ENCODE measurements at regions not wholly inside any gene's neighbourhood (a gene's known extent, or its start where the extent isn't known, plus 50 kb on each side); places are given as distances from the start of the nearest gene placed in this dataset.

DNA sequence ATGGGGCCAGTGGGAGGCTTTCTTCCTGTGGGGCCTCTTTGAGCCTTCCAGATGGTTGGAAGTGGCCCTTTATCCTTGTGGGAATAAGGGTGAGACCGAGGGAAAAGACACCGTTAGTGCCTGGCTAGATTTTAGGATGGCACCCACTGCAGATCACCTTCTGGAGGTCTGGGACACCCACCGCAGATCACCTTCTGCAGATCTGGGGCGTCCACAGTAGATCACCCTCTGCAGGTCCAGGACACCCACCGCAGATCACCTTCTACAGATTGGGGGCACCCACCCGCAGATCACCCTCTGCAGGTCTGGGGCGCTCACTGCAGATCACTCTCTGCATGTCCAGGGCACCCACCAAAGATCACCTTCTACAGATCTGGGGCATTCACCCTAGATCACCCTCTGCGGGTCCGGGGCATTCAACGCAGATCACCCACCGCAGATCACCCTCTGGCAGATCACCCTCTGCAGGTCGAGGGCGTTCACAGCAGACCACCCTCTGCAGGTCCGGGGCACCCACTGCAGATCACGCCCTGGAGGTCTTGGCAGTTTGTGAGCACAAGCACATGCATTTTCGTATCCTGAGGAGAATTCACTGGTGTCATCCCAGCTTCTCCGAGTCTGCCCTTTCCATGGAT, 153.4 kb upstream of the TSHZ3 start:
- DNase-seq: no peak

DNA sequence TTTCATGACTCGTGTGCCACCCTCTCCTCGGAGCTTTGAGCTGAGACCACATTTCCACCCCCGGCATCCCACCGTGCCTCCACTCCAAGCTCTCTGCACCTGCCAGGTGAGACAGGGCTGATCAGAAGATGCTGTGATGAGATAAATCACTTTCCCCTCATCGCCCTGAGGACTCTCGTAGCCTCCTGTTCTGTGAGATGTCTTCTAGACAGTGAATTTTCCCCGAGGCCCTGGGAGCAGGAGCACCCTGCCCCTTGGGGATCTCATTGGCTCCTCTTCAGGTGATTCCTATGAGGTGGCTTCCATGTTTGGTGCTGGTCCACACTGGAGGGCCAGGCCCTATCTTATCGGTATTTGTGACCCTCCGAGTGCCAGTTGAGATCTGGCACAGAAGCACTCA, 154.0 kb upstream of the TSHZ3 start:
- DNase-seq: no peak

DNA sequence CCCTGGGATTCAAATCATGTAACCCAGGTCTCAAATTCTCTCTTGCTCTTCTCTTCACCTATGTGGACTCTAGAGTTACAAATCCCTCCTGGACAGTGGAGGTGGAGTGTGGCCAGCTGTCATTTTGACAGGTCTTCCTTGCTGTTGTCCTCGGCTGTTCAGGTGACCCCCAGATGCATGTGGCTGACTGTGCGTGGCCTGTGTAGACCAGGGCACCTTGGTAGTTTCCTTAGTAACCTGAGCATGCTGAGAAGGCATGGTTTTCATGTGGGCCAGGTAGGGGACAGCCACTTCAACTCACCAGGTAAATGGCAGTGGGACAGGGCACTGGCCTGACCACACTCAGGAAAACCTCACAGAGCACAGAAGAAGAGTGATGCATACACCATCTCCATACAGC, 155.0 kb upstream of the TSHZ3 start:
- no peak for DNase-seq

DNA sequence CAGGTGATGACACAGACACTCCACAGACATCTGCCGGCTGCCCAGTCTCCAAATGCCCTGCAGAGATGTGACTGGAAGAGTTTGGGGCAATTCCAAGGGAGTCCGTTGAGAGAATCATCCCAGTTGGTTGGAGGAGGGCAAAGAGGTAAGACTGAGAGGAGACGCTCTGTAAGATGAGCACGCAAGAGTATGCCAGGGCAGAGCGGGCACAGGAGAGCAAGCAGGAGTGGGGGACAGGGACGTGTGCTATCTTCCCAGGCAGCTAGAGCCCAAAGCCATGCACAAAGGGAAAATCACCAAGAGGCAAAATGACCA, 156.3 kb upstream of the TSHZ3 start:
- no peak for DNase-seq

DNA sequence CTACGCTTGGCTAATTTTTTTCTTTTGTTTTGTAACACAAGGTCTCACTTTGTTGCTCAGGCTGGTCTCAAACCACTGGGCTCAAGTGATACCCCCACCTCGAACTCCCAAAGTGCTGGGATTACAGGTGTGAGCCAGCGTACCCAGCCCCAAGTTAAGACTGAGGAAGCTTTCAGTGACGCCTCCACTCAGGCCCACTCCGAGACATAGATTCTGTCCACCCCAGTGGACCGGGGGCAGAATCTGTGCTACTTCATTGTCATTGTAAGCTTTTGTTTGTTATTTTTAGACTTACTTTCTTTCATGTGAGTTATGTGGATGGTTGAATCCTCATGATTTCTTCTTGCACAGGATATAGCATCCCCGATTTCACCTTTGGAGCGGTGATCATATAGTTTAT, 156.9 kb upstream of the TSHZ3 start:
- DNase-seq: no peak

DNA sequence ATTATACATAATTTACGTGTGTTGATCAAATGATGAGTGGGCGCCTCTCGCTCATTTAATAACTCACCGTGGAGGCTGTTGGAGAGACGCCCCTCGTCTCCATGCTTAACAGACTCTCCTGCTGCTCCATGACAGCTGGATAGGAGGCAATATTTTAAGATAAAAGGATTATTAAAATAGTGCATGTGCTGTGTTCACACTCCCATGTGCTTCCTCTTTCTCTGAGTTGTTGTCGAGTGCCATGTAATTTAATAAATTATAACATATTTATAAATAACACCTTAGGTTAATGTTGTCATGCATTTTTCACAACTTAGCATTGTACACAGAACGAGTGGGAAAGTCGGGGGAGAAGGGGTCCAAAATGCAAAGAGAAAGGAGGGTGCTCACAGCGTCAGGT, 161.4 kb upstream of the TSHZ3 start:
- no peak for DNase-seq

DNA sequence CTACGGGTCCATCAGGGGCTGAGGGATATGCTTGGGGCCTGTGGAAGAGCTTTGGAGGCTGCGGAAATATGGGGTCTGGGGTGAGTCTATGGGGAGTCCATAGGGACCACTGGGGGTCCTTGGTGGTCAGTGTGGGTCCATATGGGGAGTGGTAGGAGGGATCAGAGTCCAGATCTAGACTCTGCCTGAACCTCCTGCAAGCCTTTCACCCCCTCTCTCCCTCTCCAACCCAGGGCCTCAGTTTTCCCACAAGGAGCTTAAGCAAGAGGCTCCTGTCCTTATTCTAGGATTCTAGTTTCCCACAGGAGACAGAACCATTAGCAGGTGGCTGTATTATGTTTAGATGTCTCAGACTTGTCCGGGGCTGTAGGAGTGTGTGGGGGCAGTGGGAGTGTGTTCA, 161.9 kb upstream of the TSHZ3 start:
- no peak for DNase-seq

DNA sequence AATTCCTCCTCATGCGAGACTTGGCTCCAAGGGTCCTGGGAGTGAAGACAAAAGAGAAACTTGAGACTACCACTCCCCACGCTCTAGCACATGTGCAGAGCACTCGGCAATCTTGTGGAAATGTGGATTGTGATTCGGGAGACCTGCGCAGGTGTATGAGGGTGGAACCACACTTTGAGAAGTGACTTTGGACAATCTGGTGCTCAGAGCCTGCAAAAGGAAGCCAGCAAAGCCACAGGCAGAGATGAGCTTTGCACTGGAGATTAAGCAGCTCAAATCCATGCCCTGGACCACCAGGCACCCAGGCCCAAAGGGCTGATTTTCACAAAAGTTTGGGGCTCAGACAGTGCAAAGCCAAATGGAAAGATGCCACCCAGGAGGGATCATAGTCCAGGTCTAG, 162.5 kb upstream of the TSHZ3 start:
- no peak for DNase-seq

DNA sequence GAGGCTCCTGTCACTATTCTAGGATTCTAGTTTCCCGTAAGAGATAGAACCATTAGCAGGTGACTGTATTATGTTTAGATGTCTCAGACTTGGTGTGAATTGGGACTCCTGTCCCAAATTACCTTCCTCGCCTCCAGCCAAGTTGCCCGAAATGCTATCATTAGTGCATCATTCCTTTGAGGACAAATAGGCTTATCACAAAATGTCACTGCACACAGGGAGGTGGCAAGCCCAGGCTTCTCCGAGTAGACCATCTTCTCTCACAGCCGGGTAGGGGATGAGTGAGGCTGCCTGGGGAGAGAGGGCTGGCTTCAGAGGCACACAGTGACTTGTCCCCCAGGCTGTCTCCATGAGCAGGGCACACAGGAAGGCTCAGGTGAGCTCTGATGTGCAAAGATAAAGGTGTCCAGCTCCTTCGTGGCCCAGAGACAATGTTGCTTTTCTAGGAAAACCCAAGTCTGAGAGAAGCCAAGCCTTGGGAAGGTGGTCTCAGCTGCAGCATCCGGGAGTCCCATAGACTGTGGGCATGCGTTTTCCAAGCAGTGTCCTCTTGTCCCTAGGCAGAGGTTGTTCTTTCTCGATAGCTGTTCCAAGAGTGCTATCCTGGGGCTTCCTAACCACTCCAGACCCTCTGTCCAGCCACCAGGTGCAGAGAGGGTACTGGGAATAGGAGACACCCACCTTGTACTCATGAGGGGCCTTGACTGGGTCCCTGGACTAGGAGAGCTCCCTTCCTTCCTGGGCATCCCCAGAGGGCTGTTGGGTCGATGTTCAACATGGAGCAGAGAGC, 163.1 kb upstream of the TSHZ3 start:
- DNase-seq: no peak

DNA sequence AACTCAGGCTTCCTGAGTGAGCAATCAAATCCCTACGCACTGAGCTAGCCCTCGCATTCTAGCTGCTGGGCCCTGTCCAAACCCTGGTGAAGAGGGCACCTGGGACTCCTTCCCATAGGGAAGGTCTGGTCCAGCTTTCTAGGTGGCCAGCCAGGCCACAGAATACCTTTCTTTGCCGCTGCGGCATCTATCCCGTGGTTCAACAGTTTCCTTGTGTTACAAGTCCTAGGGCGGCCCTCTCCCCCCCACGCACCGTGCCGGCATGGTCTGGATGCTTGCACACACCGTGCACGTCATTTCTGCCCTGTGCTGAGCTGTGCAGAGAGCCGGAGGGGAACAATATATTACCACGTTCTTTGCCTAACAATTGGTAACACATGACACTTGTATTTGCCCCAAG, 164.6 kb upstream of the TSHZ3 start:
- no peak for DNase-seq

DNA sequence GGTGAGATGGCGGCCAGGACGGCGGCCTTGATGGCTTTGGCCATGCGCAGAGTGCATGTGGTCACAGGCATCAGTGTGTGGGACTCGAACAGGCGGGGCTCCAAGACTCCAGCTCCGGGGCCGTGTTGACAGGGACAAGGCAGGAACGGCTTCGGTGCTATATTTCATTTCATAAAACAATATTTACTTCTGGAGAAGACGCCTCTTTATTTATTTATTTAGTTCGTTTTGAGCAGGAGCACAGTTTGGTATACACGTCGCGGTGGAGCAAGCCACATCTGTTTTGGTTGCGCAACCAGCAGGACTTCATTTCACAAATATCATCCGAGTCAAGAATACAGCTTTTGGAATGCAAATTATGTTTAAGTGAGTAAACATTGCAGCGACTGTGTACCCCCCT, 166.7 kb upstream of the TSHZ3 start:
- no peak for DNase-seq

DNA sequence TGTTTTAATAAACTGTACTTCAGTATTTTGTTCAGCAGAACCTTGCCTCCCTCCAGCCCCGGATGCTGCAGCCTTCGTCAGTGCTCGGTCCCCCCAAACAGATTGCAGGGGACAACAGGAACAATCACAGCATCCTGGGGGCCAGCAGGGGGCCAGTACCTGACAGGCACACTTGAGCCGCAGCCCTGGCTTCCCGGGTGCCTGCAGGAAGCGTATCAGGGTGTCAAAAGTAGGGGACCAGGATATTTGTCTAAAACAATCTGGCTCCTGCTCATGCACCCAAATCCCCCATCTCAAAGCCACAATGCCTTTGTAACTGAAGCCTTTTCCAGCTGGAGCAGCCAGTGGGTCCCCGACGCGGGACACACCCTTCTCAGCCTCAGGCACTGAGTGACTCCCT, 167.5 kb upstream of the TSHZ3 start:
- no peak for DNase-seq

DNA sequence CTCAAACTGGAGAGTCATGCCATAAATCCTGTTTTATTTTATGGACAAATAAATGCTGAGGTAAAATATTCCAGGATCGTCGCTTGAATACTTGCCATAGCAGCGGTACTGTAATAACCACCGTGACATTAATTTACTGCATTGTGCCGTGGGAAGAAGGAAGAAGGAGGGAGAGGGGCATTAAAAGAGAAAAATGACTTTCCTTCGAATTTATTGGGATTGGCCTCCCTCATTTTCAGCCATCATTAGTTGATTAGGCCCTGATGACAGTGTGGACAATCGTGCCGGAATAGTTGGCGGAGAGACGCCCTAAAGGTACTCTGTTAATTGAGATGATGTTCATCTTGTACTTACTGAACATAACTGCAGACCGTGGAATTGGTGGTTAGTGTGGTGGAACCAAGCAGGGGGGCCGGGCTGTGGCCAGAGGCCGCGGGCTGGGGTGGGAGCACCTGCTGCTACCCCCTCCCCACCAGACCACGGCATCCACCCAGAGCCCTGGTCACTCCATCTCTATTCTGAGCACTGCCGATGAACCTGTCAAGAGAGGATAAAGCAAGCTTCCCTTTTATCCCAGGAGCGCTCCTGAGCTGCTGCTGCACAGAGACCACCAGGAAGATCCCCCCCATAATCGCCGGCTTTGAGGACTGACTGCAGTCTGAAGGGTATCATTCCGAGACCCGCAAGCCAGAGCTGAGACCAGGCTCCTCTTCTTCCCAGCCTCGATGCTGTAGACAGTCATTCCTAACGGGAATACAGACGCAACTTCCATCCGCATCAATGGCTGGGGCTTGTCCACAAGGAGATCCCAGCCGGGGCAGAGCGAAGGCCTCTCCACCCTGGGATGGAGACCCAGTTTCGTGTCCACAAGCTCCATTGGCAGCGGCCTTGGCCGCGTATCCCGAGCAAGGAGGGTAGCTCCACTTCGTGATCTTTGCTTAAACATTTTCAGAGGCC, 168.3 kb upstream of the TSHZ3 start:
- no peak for DNase-seq

DNA sequence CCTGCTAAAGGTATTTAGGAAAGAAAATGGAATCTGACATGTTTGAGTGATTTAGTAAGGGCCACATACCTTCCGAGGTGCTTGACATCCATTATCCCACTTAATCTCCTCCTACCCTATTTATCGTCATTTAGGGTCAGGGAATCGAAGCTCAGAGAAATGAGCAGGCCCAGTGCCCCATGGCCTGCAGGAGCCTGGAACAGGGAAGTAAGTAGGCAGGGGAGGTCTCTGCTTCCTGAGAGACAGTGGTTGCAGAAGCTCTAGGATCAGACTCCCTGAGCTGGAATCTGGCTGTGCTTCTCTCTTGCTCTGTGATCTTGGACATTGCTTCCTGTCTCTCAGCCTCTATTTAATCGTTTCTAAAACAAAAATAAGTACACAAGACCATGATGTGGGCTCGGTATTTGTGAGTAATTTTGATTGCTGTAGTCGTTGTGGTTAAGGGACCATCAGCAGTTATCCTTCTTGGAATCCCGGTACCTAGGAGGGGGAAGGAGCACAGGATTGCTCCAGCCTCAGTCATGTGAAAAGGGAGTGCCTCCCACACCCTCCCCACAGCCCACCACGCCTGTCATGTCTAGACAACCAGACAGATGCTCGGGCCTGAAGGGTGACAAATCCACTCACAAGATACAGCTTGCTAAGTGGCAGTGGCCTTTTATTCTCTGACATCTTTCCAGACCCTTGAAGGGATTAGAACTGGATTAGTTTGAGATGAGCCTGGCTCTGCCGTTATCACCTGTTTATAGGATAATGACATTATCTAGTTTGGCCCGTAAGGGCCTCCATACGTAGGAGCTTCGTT, 169.2 kb upstream of the TSHZ3 start:
- no peak for DNase-seq

DNA sequence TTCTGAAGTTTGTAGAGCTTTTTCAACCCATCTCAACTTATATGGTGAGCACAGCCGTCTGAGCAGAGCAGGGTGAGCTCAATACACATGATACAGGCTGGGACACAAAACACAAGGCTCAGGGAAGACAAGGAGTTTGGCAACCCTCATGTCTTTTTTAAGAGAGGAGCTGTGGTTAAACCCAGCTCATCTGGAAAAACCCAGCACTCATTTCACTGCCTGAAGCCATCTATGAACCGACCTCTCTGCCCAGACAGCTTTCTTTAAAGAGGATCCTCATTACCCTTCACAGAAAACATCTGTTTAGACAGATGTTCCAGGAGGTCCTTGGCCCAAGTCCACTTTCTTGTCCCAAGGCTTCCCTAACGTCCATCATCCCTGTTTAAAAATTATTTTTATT, 170.0 kb upstream of the TSHZ3 start:
- DNase-seq: no peak

DNA sequence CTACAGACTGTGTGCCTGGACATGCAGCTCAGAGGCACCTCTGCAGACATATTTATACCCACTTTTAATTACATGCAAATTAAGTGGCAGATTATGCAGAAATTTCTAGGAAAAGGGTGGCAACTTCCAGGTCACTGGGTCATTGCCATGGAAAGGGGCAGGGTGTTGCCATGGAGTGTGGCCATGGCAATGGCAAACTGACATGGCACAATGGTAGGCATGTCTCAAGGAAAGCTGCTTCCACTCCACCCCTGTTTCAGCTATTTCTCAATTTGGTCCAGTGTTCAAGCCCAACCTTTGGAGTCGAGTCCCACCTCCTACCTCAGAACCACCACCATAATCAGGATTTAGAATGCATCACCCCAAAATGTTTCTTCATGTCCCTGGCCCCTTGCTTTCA, 170.7 kb upstream of the TSHZ3 start:
- no peak for DNase-seq

DNA sequence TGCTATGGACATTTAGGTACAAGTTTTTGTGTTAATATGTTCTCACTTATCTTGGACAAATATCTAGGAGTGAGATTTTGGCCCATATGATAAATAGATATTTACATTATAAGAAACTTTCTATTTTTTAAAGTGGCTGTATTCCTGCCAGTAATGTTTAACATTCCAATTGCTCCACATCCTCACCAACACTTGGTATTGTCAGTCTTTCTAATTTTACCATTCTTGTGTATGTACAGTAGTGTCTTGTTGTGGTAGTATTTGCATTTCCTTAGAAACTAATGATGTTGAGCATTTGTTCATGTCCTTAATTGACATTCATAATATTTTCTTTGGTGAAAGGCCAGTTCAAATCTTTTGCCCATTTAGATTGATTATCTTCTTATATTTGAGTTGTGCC, 171.4 kb upstream of the TSHZ3 start:
- no peak for DNase-seq

DNA sequence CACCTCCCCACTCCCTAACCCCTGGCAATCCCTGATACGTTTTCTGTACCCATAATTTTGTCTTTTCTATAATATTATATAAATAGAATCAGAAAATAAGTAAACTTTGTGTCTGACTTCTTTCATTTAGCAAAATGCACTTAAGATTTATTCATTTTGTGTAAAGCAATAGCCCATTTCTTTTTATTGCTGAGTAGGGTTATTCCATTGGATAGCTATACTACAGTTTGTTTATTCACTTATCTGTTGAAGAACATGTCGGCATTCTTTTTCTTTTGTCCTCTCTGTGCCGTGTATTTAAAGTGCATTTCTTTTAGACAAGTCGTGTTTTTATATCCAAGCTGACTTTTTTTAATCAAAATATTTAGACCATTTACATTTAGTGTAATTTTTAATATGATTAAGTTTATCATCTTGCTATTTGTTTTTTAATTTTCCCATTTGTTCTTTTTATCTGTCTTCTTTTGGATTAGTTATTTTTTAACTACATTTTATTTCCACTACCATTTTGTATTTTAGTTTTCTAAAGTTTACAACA, 176.4 kb upstream of the TSHZ3 start:
- DNase-seq: no peak

DNA sequence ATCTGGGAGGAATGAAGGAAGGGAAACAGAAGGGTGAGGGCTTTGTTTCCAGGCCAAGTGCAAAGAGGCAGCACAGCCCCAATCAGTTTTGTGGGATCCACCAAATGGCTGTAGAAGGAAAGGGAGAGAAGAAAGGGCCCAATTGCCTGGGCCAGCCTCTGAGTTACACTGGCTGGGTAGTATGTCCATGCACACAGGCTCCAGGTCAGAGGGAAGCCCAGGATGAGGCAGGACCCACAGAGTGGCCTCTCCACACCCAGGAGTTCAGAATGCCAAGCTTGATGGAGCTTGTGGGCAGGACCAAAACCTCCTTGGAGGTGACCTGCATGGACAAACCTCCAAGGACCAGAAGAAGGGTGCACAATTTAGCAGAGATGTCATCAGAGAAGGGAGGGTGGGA, 178.2 kb upstream of the TSHZ3 start:
- no peak for DNase-seq

DNA sequence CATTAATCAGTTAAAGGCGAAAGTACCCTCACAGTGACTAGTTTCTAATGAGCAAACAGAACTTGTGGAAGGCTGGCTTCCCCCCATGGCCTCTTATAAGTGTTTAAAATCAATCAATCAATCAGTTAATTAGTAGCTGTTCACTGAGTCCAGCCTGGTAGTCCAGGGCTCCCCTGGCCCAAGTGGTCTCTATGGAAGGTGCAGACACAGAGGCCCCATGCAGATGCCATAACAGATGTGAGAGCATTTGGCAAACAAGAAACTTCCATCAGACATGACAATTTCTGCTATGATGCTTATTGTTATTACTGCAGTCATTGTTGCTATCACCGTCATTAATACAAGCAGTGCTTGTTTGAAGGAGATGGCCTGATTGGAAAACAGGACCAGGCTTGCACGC, 179.0 kb upstream of the TSHZ3 start:
- no peak for DNase-seq

DNA sequence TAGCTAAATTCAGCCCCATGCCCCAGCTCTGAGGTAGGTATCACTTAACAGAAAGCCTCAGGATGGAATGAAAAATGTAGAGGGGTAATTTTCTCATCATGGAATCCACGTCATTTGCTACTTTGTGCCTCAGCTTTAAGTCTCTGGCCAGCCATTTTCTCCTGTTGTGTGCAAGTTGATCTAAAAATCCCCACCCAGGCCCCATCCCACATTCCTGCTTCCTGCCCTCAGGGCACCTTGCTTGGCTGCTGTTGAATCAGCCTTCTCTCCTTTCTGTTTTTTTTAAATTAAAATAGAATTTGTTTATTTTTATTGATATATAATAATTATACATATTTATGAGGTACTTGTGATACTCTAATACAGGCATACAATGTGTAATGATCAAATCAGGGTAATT, 179.9 kb upstream of the TSHZ3 start:
- DNase-seq: no peak

DNA sequence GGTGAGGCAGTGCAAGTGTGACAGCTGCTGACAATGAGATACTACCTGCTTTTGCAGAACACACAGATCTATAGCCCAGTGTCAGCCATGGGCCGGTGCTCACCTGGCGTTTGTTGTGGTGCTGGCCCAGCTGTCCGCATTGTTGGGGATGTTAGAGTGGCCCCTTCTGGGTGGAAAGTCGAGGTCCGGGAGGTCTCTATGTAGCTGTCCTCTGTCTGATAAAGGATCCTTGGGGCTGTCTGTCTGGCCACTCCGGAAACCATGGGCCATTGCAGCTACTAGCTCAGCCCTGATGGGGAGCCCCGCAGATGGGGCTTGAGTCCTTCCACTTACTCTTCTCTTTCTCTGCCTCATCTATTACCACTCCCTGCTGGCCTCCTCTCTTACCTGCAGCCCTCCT, 181.5 kb upstream of the TSHZ3 start:
- DNase-seq: no peak

DNA sequence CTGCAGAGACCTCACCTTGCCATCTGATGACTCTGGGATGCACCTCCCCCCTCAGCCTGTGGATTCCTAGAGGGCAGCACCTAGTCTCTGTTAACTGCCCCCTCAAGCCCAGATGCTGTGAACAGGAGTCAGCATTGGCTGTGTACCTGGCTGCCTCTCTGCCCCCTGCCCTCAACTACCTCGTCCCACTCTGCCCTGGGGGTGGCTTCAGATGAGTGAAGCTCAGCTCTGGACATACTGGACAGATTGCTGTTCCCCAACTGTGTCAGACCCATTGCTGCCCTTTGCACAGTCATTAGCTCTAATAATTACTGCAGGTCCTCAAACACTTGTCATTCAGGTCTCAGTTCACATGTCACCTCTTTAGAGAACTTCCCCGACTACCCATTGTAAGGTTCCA, 182.1 kb upstream of the TSHZ3 start:
- DNase-seq: no peak
